A549 (cell line): ENCODE measurements at regions not wholly inside any gene's neighbourhood (a gene's known extent, or its start where the extent isn't known, plus 50 kb on each side); places are given as distances from the start of the nearest gene placed in this dataset.

Experiments used
- CTCF ChIP-seq: fragments of >200 bp; sonication (Bioruptor Twin); formaldehyde crosslinking; IDR thresholded peaks from 3 replicates; pipeline ENCODE4 v1.5.1; 2016
- JUNB ChIP-seq: fragments of >200 bp; sonication (Bioruptor Twin); formaldehyde crosslinking; IDR thresholded peaks from 2 replicates; pipeline ENCODE4 v1.6.1; 2016
- MYC ChIP-seq: IDR thresholded peaks from 2 replicates; pipeline ENCODE4 v1.6.1; 2012; ENCODE audit warnings: mild to moderate bottlenecking, inconsistent platforms, low read length, improper control_type of control experiment, borderline replicate concordance
- NR3C1 ChIP-seq: fragments of >200 bp; sonication (Bioruptor Twin); formaldehyde crosslinking; IDR thresholded peaks from 3 replicates; pipeline ENCODE4 v1.6.1; 2017
- POLR2A ChIP-seq: IDR thresholded peaks from 2 replicates; pipeline ENCODE4 v1.6.1; 2012; ENCODE audit warnings: mild to moderate bottlenecking, low read length
- POLR2AphosphoS2 ChIP-seq: conservative IDR thresholded peaks from 2 replicates; pipeline ENCODE4 v1.6.1; 2012; ENCODE audit warnings: low read length, improper control_type of control experiment, inconsistent platforms
- RARB ChIP-seq: fragments of 250-450 bp; sonication (Bioruptor Pico); IDR thresholded peaks from 2 replicates; pipeline ENCODE4 v1.8.0; 2021; ENCODE audit warnings: mild to moderate bottlenecking, moderate library complexity
- RCOR1 ChIP-seq: fragments of 150-350 bp; IDR thresholded peaks from 2 replicates; pipeline ENCODE4 v1.6.1; 2014; ENCODE audit warnings: antibody characterized with exemption, low read length, low read depth
- REST ChIP-seq: fragments of 200-600 bp; sonication (generic); IDR thresholded peaks from 2 replicates; pipeline ENCODE4 v1.6.1; 2016; ENCODE audit warnings: antibody characterized with exemption, mild to moderate bottlenecking, moderate library complexity
- SMC3 ChIP-seq: fragments of >200 bp; sonication (Bioruptor Twin); formaldehyde crosslinking; IDR thresholded peaks from 3 replicates; pipeline ENCODE4 v1.6.1; 2018; ENCODE audit warnings: inconsistent platforms
- USF2 ChIP-seq: fragments of 450-650 bp; IDR thresholded peaks from 2 replicates; pipeline ENCODE4 v1.6.1; 2014; ENCODE audit warnings: antibody characterized with exemption

GRCh38 chr6:170040115-170040500 lies 250.8 kb downstream of the DLL1 start:
- TF ChIP-seq NR3C1, result no peak
- no peak for TF ChIP-seq POLR2A
- no peak for TF ChIP-seq CTCF
- TF ChIP-seq USF2, result no peak
- TF ChIP-seq REST, result no peak
- TF ChIP-seq JUNB, result no peak
- no peak for TF ChIP-seq RCOR1
- no peak for TF ChIP-seq RARB (CRISPR knock-in tag)
- no peak for TF ChIP-seq POLR2AphosphoS2
- TF ChIP-seq SMC3, result no peak
- no peak for TF ChIP-seq MYC
